ENCODE measurements at regions not wholly inside any gene's neighbourhood (a gene's known extent, or its start where the extent isn't known, plus 50 kb on each side); places are given as distances from the start of the nearest gene placed in this dataset.

GRCh38 chrX:26871967-26872366 lies 591.2 kb downstream of the PPP4R3C start:
- Histone ChIP-seq H3K36me3 (ENCODE audit: low read length) (no peaks in the 10 kb centered on the region), H3K27ac (ENCODE audit: low read depth, low read length) (no peak overlapping the region), H3K9me2 (replicated peaks; ENCODE audit: insufficient read depth, low read length) (no peaks in the 10 kb centered on the region), H3K9ac (ENCODE audit: low read length) (no peak overlapping the region), H3K9me3 (ENCODE audit: insufficient read depth, low read length) (no peaks in the 10 kb centered on the region), H3F3A (ENCODE audit: insufficient read depth) (no peaks in the 10 kb centered on the region), H3K4me3 (ENCODE audit: insufficient read depth, low read length, poor library complexity, severe bottlenecking) (no peak overlapping the region), H2AFZ (ENCODE audit: low read depth, low read length, severe bottlenecking) (no peak overlapping the region), H4K20me1 (ENCODE audit: low read depth, low read length) (no peaks in the 10 kb centered on the region), H3K27me3 (ENCODE audit: low read length) (no peaks in the 10 kb centered on the region), H3K4me2 (ENCODE audit: low read depth, low read length, poor library complexity, severe bottlenecking) (no peak overlapping the region), H3K79me2 (ENCODE audit: insufficient read depth, low read length) (no peaks in the 10 kb centered on the region)
- TF ChIP-seq CTCF (IDR thresholded peaks at IDR 0.05; ENCODE audit: insufficient read depth, low read length, poor library complexity, severe bottlenecking) (no peak), EZH2phosphoT487 (conservative IDR thresholded peaks at IDR 0.05; ENCODE audit: low read length) (no peak)

- H3K36me3 ChIP-seq (ENCODE audit: low read length), result no peaks in the 10 kb centered on the region
- H3F3A ChIP-seq (ENCODE audit: insufficient read depth), result no peaks in the 10 kb centered on the region
- H3K9me3 ChIP-seq (ENCODE audit: insufficient read depth, low read length), result no peaks in the 10 kb centered on the region
- no peaks in the 10 kb centered on the region for H4K20me1 ChIP-seq (ENCODE audit: low read depth, low read length)
- no peaks in the 10 kb centered on the region for H3K9me2 ChIP-seq (replicated peaks; ENCODE audit: insufficient read depth, low read length)
- no peak overlapping the region for H3K4me2 ChIP-seq (ENCODE audit: low read depth, low read length, poor library complexity, severe bottlenecking)
- H2AFZ ChIP-seq (ENCODE audit: low read depth, low read length, severe bottlenecking), result no peak overlapping the region
- H3K79me2 ChIP-seq (ENCODE audit: insufficient read depth, low read length), result no peaks in the 10 kb centered on the region
- no peak overlapping the region for H3K27ac ChIP-seq (ENCODE audit: low read depth, low read length)
- no peak overlapping the region for H3K4me3 ChIP-seq (ENCODE audit: insufficient read depth, low read length, poor library complexity, severe bottlenecking)
- no peak for TF ChIP-seq CTCF (IDR thresholded peaks at IDR 0.05; ENCODE audit: insufficient read depth, low read length, poor library complexity, severe bottlenecking)
- no peak for TF ChIP-seq EZH2phosphoT487 (conservative IDR thresholded peaks at IDR 0.05; ENCODE audit: low read length)
- H3K27me3 ChIP-seq (ENCODE audit: low read length), result no peaks in the 10 kb centered on the region
- H3K9ac ChIP-seq (ENCODE audit: low read length), result no peak overlapping the region
These were observed 611.2 kb downstream of the PPP4R3C start for GRCh38 chrX:26851981-26852380.

GRCh38 chrX:26848511-26848910 lies 614.6 kb downstream of the PPP4R3C start:
- no peak for TF ChIP-seq CTCF (IDR thresholded peaks at IDR 0.05; ENCODE audit: insufficient read depth, low read length, poor library complexity, severe bottlenecking)
- no peak for TF ChIP-seq EZH2phosphoT487 (conservative IDR thresholded peaks at IDR 0.05; ENCODE audit: low read length)
- no peaks in the 10 kb centered on the region for H3F3A ChIP-seq (ENCODE audit: insufficient read depth)
- H4K20me1 ChIP-seq (ENCODE audit: low read depth, low read length), result no peaks in the 10 kb centered on the region
- H3K27ac ChIP-seq (ENCODE audit: low read depth, low read length), result no peak overlapping the region
- H2AFZ ChIP-seq (ENCODE audit: low read depth, low read length, severe bottlenecking), result no peak overlapping the region
- H3K36me3 ChIP-seq (ENCODE audit: low read length), result no peaks in the 10 kb centered on the region
- no peaks in the 10 kb centered on the region for H3K27me3 ChIP-seq (ENCODE audit: low read length)
- no peaks in the 10 kb centered on the region for H3K9me3 ChIP-seq (ENCODE audit: insufficient read depth, low read length)
- H3K4me2 ChIP-seq (ENCODE audit: low read depth, low read length, poor library complexity, severe bottlenecking), result no peak overlapping the region
- H3K9ac ChIP-seq (ENCODE audit: low read length), result no peak overlapping the region
- no peaks in the 10 kb centered on the region for H3K79me2 ChIP-seq (ENCODE audit: insufficient read depth, low read length)
- H3K4me3 ChIP-seq (ENCODE audit: insufficient read depth, low read length, poor library complexity, severe bottlenecking), result no peak overlapping the region
- no peaks in the 10 kb centered on the region for H3K9me2 ChIP-seq (replicated peaks; ENCODE audit: insufficient read depth, low read length)

All from SU-DHL-6 (cell line).